Adipocyte (in vitro differentiated cells): ENCODE measurements at regions not wholly inside any gene's neighbourhood (a gene's known extent, or its start where the extent isn't known, plus 50 kb on each side); places are given as distances from the start of the nearest gene placed in this dataset.

ENCODE experiments used
- DNase-seq: peaks from one replicate; pipeline ENCODE4 v3.0.0-alpha.2; 2015; ENCODE audit warnings: low read depth
- H3K27me3 ChIP-seq: replicated peaks from 2 replicates; pipeline ENCODE4 v1.7.0; 2013; ENCODE audit warnings: mild to moderate bottlenecking, low read length, moderate library complexity; ENCODE audit not compliant: control insufficient read depth, insufficient read depth
- H3K36me3 ChIP-seq: 2 replicates; pipeline ENCODE4 v1.7.0; 2013; ENCODE audit warnings: low read length, mild to moderate bottlenecking, moderate library complexity; ENCODE audit not compliant: control insufficient read depth, insufficient read depth, severe bottlenecking
- H3K4me1 ChIP-seq: 2 replicates; pipeline ENCODE4 v1.7.0; 2013; ENCODE audit warnings: mild to moderate bottlenecking, low read length, moderate library complexity; ENCODE audit not compliant: control insufficient read depth, insufficient read depth
- H3K4me3 ChIP-seq: 2 replicates; pipeline ENCODE4 v1.7.0; 2013; ENCODE audit warnings: mild to moderate bottlenecking, low read length, moderate library complexity
- H3K9ac ChIP-seq: 2 replicates; pipeline ENCODE4 v1.7.0; 2013; ENCODE audit warnings: mild to moderate bottlenecking, low read length, moderate library complexity
- H3K9me3 ChIP-seq: 2 replicates; pipeline ENCODE4 v1.7.0; 2013; ENCODE audit warnings: mild to moderate bottlenecking, low read length, moderate library complexity; ENCODE audit not compliant: control insufficient read depth

DNA sequence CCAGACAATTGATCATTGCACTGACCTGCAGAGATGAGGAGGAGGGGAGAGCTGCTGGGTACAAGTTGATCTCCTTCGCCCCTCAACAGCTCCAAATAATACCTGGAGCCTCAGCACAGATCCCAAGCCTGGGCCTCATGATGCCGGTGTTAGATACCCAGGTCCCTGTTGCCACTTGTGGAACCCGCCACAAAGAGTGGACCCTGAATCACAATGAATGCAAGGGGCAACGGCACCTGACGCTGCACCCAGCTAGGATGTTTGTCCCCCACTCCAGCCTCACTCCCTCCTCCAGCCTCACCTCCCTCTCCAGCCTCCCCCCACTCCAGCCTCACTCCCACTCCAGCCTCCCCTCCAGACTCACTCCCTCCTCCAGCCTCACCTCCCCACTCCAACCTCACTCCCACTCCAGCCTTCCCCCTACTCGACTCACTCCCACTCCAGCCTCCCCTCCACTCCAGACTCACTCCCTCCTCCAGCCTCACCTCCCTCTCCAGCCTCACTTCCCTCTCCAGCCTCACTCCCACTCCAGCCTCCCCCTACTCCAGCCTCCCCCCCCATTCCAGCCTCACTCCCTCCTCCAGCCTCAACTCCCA is 879.0 kb downstream of the BRD1 start:
- Histone ChIP-seq H3K4me1 (no peaks in the 10 kb centered on the region), H3K27me3 (peaks cover 16% of the 10 kb centered on the region), H3K9me3 (no peaks in the 10 kb centered on the region), H3K36me3 (no peaks in the 10 kb centered on the region), H3K9ac (no peak overlapping the region), H3K4me3 (no peak overlapping the region)
- DNase-seq = no peak

GRCh38 chr22:48947636-48948035 is 880.0 kb downstream of the BRD1 start:
- Histone ChIP-seq H3K27me3 (peaks cover 5% of the 10 kb centered on the region), H3K4me1 (no peaks in the 10 kb centered on the region), H3K9me3 (no peaks in the 10 kb centered on the region), H3K36me3 (no peaks in the 10 kb centered on the region), H3K4me3 (no peak overlapping the region), H3K9ac (no peak overlapping the region)
- DNase-seq = no peak

DNA sequence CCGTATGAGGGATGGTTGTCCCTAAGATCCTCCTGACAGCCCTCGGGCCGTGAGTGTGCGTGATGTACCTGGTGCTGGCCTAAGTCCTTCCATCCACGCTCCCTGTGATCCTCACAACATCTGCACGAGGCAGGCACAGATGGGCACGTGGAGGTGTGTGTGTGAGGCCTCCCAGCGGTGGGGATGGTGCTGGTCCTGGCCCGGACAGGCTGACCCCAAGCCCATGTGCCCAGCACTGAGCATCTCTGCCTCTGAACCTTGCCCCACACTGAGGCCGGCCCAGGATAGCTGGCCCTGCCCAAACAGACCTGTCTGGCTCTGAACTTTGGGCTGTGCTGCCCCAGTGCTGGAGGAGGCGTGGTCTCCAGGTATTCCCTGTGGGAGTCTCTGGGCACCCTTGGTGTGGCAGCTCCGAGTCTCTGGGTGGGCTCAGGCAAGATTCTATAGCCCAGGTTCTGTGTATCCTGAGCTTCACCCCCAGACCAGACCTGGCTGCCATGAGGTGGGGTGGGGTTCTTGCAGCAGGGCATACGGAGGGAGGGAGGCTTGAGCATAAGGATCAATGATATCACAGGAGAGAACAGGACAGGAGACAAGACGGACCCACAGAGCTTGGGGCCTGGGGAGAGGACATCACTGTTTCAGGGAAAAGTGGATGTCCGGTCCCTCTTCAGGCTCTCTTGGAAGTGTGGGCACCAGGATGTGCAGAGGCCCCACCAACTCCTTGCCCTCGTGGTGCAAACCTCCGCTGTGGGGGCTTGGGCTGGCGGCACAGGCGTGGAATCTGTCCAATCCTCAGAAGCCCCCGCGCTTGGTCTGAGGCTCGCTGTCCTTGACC is 881.8 kb downstream of the BRD1 start:
- no peaks in the 10 kb centered on the region for H3K4me1 ChIP-seq
- no peaks in the 10 kb centered on the region for H3K36me3 ChIP-seq
- no peak overlapping the region for H3K4me3 ChIP-seq
- H3K9me3 ChIP-seq = no peaks in the 10 kb centered on the region
- no peaks in the 10 kb centered on the region for H3K27me3 ChIP-seq
- DNase-seq = no peak
- H3K9ac ChIP-seq = no peak overlapping the region

GRCh38 chr22:48944751-48945620 is 882.7 kb downstream of the BRD1 start:
- H3K4me1 ChIP-seq = no peaks in the 10 kb centered on the region
- no peak for DNase-seq
- H3K36me3 ChIP-seq = no peaks in the 10 kb centered on the region
- no peak overlapping the region for H3K9ac ChIP-seq
- no peaks in the 10 kb centered on the region for H3K9me3 ChIP-seq
- H3K4me3 ChIP-seq = no peak overlapping the region
- no peaks in the 10 kb centered on the region for H3K27me3 ChIP-seq

DNA sequence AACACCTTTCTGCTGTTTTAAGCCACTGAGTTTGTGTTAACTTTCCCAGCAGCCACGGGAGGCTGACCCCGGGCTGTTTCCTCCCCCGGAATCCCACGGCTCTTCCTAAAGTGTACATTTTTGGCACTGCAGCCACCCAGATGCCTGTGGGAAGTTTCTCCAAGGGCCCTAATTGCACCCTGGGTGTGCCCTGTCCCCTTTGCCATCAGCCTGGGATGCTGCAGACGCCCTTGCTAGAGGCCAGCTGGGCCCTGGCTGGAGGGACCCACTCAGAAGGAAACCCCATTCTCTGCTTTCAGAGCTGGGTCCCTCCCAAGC is 883.3 kb downstream of the BRD1 start:
- H3K4me3 ChIP-seq = no peak overlapping the region
- no peaks in the 10 kb centered on the region for H3K9me3 ChIP-seq
- no peak overlapping the region for H3K9ac ChIP-seq
- no peaks in the 10 kb centered on the region for H3K36me3 ChIP-seq
- no peak for DNase-seq
- H3K27me3 ChIP-seq = no peaks in the 10 kb centered on the region
- H3K4me1 ChIP-seq = no peaks in the 10 kb centered on the region

GRCh38 chr22:48943567-48944432 is 883.9 kb downstream of the BRD1 start:
- Histone ChIP-seq H3K27me3 (peaks cover 2% of the 10 kb centered on the region), H3K9ac (no peak overlapping the region), H3K9me3 (no peaks in the 10 kb centered on the region), H3K4me3 (no peak overlapping the region), H3K36me3 (no peaks in the 10 kb centered on the region), H3K4me1 (no peaks in the 10 kb centered on the region)
- DNase-seq = no peak

DNA sequence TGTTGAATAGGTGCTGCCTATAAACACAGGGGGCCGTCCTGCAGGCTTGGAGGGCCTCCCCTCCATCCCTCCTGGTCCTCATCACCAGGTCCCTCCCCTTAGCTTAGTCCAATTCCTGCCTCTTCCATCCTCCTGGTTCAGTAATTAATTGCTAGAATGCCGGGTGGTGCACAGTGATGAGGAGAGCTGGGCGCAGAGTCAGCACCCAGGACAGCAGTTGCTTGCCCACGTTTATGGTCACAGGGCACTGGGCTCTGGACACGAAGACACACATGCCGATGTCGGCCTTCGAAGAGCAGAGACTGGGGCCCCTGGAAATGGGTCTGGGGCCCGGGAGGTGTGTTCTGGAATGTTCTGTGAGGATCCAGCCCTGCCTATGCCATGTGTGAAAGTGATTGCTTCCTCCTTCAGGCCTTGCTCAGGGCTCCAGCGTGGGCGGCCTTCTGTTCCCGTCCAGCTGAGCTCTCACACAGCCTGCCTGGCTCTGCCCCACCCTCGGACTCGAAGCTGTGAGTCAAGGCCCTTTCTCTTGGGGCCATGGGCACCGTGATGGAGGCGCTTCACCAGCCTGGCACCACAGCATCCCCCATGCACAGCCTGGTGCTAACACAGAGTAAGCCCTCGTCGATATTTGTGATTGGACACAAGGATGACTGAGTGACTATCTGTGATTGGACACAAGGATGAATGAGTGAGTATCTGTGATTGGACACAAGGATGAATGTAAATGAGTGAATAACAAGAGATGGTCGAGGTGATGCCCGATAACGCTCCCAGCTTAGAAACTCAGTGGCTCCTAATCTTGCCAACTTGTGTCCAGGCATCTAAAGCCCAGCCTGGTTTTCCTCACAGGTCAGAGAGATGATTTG is 884.7 kb downstream of the BRD1 start:
- no peak overlapping the region for H3K4me3 ChIP-seq
- no peaks in the 10 kb centered on the region for H3K4me1 ChIP-seq
- H3K9ac ChIP-seq = no peak overlapping the region
- H3K27me3 ChIP-seq = peaks cover 5% of the 10 kb centered on the region
- no peaks in the 10 kb centered on the region for H3K36me3 ChIP-seq
- H3K9me3 ChIP-seq = no peaks in the 10 kb centered on the region
- no peak for DNase-seq

DNA sequence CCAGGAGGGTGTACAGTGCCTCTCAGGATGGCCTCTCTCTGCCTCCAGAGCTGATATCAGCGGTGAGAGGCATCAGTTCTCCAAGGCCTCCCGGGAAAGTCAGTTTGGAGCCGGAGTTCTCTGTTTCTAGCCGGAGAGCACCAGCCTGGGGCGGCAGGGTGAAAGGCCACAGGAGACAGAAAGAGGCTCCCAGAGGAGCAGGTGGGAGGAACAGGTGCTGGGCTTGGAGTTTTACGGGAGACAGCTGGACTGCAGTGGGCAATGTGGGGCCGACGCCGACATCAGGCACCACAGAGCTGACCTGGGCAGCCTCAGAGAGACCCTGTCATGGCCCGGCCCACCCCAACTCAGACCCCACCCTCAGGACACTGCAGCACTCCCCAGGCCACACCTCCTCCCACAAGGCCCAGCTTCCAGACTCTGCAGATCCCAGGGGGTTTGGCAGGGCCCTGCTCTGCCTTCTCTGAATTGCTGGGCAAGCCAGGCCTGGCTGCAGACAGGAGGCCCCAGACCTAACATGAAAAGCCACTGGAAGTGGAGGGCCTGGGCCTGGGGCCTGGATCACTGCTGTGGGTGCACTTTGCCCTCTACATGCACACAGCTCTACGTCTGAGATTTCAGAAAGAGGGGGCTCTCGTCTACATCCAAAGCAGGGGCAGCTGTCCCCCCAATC is 885.6 kb downstream of the BRD1 start:
- no peaks in the 10 kb centered on the region for H3K36me3 ChIP-seq
- no peaks in the 10 kb centered on the region for H3K9me3 ChIP-seq
- no peak overlapping the region for H3K9ac ChIP-seq
- no peaks in the 10 kb centered on the region for H3K4me1 ChIP-seq
- peaks cover 5% of the 10 kb centered on the region for H3K27me3 ChIP-seq
- H3K4me3 ChIP-seq = no peak overlapping the region
- no peak for DNase-seq

GRCh38 chr22:48941033-48941902 is 886.4 kb downstream of the BRD1 start:
- no peak for DNase-seq
- peaks cover 5% of the 10 kb centered on the region for H3K27me3 ChIP-seq

More at GRCh38 chr22:48941033-48941902, 886.4 kb downstream of the BRD1 start:
- H3K9me3 ChIP-seq = peaks cover 2% of the 10 kb centered on the region
- no peaks in the 10 kb centered on the region for H3K36me3 ChIP-seq
- H3K4me1 ChIP-seq = no peaks in the 10 kb centered on the region
- no peak overlapping the region for H3K4me3 ChIP-seq
- no peak overlapping the region for H3K9ac ChIP-seq
